WTC11 (cell line): ENCODE measurements at regions not wholly inside any gene's neighbourhood (a gene's known extent, or its start where the extent isn't known, plus 50 kb on each side); places are given as distances from the start of the nearest gene placed in this dataset.

Experiments used
- GABPB1 ChIP-seq: sonication (generic); formaldehyde crosslinking; IDR thresholded peaks from 2 replicates; pipeline ENCODE4 v1.8.1; 2023; ENCODE audit warnings: mild to moderate bottlenecking, missing genetic modification reagents
- JUN ChIP-seq: sonication (generic); formaldehyde crosslinking; IDR thresholded peaks from 2 replicates; pipeline ENCODE4 v1.8.0; 2023; ENCODE audit warnings: mild to moderate bottlenecking, missing genetic modification reagents
- MXD4 ChIP-seq: fragments of 250-450 bp; sonication (Bioruptor Pico); IDR thresholded peaks from 2 replicates; pipeline ENCODE4 v1.8.0; 2021; ENCODE audit warnings: mild to moderate bottlenecking, moderate library complexity, borderline replicate concordance
- NR2C2 ChIP-seq: sonication (generic); formaldehyde crosslinking; IDR thresholded peaks from 2 replicates; pipeline ENCODE4 v1.8.0; 2022; ENCODE audit warnings: mild to moderate bottlenecking, missing genetic modification reagents
- NR3C1 ChIP-seq: sonication (generic); formaldehyde crosslinking; conservative IDR thresholded peaks from 2 replicates; pipeline ENCODE4 v1.8.1; 2023; ENCODE audit warnings: low read depth, mild to moderate bottlenecking, missing genetic modification reagents
- TEAD4 ChIP-seq: sonication (generic); formaldehyde crosslinking; IDR thresholded peaks from 2 replicates; pipeline ENCODE4 v1.8.0; 2022; ENCODE audit warnings: mild to moderate bottlenecking, missing genetic modification reagents
- TF ChIP-seq, protein P1 (sequence below): fragments of 200-600 bp; IDR thresholded peaks from 2 replicates; pipeline ENCODE4 v1.8.0; 2022; ENCODE audit warnings: antibody characterized with exemption
- TF ChIP-seq, protein P2 (sequence below): sonication (generic); formaldehyde crosslinking; IDR thresholded peaks from 2 replicates; pipeline ENCODE4 v1.8.1; 2023; ENCODE audit warnings: mild to moderate bottlenecking, moderate library complexity, missing genetic modification reagents
- TF ChIP-seq, protein P3 (sequence below): sonication (generic); formaldehyde crosslinking; IDR thresholded peaks from 2 replicates; pipeline ENCODE4 v1.8.0; 2022; ENCODE audit warnings: mild to moderate bottlenecking, missing genetic modification reagents
- TF ChIP-seq, protein P4 (sequence below): sonication (generic); formaldehyde crosslinking; IDR thresholded peaks from 2 replicates; pipeline ENCODE4 v1.8.1; 2023; ENCODE audit warnings: mild to moderate bottlenecking, missing genetic modification reagents
- TF ChIP-seq, protein P5 (sequence below): sonication (generic); formaldehyde crosslinking; IDR thresholded peaks from 2 replicates; pipeline ENCODE4 v1.8.1; 2022; ENCODE audit warnings: low read depth, missing genetic modification reagents, borderline replicate concordance
- TF ChIP-seq, protein P6 (sequence below): sonication (generic); formaldehyde crosslinking; IDR thresholded peaks from 2 replicates; pipeline ENCODE4 v1.8.0; 2023; ENCODE audit warnings: mild to moderate bottlenecking, missing genetic modification reagents
- TF ChIP-seq, protein P7 (sequence below): fragments of 250-450 bp; sonication (Bioruptor Pico); IDR thresholded peaks from 2 replicates; pipeline ENCODE4 v1.9.0; 2021; ENCODE audit warnings: mild to moderate bottlenecking, borderline replicate concordance

DNA sequence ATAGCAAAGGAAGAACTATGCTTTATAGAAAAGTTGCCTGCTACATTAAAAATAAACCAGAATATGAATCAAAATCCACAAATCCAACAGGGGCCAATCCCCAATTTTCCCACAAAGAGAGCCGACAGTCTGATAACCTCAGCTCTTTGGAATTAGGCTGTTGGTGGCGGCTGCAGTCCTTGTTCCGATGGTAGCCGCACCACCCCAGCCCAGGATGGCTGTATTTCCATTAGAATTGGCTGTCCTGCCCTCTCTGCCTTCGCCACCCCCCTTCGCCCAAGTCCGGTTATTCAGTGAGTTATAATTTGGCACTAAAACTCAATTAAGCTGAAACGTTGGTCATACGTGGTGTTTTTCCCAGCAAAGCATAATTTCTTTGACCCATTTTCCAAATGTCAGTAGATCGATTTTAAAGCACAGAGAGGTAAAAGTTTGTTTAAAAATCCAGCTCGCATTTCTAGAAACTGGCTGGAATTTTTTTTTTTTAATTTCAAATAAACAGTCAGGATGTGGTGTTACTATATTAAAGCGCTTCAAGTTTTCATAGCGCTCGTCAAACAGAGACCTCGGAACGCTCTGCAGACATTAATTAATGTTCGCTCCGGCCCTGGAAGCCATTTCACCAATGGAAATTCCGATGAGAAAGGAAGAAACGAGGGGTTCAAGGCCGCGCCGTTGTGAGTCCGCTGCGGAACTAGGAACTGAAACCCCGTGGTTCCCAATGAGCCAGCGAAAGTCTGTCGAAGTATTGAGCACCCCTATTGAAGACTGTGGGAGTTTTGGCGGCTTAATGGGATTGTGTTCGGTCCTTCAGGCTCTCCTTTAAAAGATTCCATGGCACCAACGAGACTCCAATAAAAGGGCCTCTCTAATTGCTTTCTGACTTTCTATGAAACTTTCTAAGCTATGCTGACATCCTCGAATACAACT is 104.8 kb upstream of the DIO3 start:
- TF ChIP-seq, protein P1, sequence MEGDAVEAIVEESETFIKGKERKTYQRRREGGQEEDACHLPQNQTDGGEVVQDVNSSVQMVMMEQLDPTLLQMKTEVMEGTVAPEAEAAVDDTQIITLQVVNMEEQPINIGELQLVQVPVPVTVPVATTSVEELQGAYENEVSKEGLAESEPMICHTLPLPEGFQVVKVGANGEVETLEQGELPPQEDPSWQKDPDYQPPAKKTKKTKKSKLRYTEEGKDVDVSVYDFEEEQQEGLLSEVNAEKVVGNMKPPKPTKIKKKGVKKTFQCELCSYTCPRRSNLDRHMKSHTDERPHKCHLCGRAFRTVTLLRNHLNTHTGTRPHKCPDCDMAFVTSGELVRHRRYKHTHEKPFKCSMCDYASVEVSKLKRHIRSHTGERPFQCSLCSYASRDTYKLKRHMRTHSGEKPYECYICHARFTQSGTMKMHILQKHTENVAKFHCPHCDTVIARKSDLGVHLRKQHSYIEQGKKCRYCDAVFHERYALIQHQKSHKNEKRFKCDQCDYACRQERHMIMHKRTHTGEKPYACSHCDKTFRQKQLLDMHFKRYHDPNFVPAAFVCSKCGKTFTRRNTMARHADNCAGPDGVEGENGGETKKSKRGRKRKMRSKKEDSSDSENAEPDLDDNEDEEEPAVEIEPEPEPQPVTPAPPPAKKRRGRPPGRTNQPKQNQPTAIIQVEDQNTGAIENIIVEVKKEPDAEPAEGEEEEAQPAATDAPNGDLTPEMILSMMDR = no peak
- TF ChIP-seq NR2C2 (no peak), GABPB1 (CRISPR knock-in tag) (no peak), MXD4 (CRISPR knock-in tag) (no peak), NR3C1 (no peak), JUN (CRISPR knock-in tag) (no peak), TEAD4 (CRISPR knock-in tag) (no peak)
- TF ChIP-seq, protein P2, sequence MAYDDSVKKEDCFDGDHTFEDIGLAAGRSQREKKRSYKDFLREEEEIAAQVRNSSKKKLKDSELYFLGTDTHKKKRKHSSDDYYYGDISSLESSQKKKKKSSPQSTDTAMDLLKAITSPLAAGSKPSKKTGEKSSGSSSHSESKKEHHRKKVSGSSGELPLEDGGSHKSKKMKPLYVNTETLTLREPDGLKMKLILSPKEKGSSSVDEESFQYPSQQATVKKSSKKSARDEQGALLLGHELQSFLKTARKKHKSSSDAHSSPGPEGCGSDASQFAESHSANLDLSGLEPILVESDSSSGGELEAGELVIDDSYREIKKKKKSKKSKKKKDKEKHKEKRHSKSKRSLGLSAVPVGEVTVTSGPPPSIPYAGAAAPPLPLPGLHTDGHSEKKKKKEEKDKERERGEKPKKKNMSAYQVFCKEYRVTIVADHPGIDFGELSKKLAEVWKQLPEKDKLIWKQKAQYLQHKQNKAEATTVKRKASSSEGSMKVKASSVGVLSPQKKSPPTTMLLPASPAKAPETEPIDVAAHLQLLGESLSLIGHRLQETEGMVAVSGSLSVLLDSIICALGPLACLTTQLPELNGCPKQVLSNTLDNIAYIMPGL = no peak
- TF ChIP-seq, protein P3, sequence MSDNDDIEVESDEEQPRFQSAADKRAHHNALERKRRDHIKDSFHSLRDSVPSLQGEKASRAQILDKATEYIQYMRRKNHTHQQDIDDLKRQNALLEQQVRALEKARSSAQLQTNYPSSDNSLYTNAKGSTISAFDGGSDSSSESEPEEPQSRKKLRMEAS (CRISPR knock-in tag) = no peak
- TF ChIP-seq, protein P4, sequence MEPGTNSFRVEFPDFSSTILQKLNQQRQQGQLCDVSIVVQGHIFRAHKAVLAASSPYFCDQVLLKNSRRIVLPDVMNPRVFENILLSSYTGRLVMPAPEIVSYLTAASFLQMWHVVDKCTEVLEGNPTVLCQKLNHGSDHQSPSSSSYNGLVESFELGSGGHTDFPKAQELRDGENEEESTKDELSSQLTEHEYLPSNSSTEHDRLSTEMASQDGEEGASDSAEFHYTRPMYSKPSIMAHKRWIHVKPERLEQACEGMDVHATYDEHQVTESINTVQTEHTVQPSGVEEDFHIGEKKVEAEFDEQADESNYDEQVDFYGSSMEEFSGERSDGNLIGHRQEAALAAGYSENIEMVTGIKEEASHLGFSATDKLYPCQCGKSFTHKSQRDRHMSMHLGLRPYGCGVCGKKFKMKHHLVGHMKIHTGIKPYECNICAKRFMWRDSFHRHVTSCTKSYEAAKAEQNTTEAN (CRISPR knock-in tag) = no peak
- TF ChIP-seq, protein P5, sequence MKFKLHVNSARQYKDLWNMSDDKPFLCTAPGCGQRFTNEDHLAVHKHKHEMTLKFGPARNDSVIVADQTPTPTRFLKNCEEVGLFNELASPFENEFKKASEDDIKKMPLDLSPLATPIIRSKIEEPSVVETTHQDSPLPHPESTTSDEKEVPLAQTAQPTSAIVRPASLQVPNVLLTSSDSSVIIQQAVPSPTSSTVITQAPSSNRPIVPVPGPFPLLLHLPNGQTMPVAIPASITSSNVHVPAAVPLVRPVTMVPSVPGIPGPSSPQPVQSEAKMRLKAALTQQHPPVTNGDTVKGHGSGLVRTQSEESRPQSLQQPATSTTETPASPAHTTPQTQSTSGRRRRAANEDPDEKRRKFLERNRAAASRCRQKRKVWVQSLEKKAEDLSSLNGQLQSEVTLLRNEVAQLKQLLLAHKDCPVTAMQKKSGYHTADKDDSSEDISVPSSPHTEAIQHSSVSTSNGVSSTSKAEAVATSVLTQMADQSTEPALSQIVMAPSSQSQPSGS (CRISPR knock-in tag) = no peak
- TF ChIP-seq, protein P6, sequence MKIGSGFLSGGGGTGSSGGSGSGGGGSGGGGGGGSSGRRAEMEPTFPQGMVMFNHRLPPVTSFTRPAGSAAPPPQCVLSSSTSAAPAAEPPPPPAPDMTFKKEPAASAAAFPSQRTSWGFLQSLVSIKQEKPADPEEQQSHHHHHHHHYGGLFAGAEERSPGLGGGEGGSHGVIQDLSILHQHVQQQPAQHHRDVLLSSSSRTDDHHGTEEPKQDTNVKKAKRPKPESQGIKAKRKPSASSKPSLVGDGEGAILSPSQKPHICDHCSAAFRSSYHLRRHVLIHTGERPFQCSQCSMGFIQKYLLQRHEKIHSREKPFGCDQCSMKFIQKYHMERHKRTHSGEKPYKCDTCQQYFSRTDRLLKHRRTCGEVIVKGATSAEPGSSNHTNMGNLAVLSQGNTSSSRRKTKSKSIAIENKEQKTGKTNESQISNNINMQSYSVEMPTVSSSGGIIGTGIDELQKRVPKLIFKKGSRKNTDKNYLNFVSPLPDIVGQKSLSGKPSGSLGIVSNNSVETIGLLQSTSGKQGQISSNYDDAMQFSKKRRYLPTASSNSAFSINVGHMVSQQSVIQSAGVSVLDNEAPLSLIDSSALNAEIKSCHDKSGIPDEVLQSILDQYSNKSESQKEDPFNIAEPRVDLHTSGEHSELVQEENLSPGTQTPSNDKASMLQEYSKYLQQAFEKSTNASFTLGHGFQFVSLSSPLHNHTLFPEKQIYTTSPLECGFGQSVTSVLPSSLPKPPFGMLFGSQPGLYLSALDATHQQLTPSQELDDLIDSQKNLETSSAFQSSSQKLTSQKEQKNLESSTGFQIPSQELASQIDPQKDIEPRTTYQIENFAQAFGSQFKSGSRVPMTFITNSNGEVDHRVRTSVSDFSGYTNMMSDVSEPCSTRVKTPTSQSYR (CRISPR knock-in tag) = no peak
- TF ChIP-seq, protein P7, sequence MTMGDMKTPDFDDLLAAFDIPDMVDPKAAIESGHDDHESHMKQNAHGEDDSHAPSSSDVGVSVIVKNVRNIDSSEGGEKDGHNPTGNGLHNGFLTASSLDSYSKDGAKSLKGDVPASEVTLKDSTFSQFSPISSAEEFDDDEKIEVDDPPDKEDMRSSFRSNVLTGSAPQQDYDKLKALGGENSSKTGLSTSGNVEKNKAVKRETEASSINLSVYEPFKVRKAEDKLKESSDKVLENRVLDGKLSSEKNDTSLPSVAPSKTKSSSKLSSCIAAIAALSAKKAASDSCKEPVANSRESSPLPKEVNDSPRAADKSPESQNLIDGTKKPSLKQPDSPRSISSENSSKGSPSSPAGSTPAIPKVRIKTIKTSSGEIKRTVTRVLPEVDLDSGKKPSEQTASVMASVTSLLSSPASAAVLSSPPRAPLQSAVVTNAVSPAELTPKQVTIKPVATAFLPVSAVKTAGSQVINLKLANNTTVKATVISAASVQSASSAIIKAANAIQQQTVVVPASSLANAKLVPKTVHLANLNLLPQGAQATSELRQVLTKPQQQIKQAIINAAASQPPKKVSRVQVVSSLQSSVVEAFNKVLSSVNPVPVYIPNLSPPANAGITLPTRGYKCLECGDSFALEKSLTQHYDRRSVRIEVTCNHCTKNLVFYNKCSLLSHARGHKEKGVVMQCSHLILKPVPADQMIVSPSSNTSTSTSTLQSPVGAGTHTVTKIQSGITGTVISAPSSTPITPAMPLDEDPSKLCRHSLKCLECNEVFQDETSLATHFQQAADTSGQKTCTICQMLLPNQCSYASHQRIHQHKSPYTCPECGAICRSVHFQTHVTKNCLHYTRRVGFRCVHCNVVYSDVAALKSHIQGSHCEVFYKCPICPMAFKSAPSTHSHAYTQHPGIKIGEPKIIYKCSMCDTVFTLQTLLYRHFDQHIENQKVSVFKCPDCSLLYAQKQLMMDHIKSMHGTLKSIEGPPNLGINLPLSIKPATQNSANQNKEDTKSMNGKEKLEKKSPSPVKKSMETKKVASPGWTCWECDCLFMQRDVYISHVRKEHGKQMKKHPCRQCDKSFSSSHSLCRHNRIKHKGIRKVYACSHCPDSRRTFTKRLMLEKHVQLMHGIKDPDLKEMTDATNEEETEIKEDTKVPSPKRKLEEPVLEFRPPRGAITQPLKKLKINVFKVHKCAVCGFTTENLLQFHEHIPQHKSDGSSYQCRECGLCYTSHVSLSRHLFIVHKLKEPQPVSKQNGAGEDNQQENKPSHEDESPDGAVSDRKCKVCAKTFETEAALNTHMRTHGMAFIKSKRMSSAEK (CRISPR knock-in tag) = no peak
